Bronchial epithelial cell (primary cell): ENCODE measurements at regions not wholly inside any gene's neighbourhood (a gene's known extent, or its start where the extent isn't known, plus 50 kb on each side); places are given as distances from the start of the nearest gene placed in this dataset.
A peak's percentile ranks its signal among the peaks of the same experiment; 100 is the strongest.

Source experiments
- DNase-seq: peaks from one replicate; pipeline ENCODE4 v3.0.0-alpha.2; 2010; ENCODE audit warnings: low read depth
- FAIRE-seq: peaks from 2 replicates; lab custom pipeline; 2011; peaks lifted over from hg19 to GRCh38; lab: Jason Lieb, UNC
- H3K27me3 ChIP-seq: 2 replicates; pipeline ENCODE4 v1.5.1; 2011; ENCODE audit warnings: low read length; ENCODE audit not compliant: control insufficient read depth, insufficient read depth
- H3K36me3 ChIP-seq: 2 replicates; pipeline ENCODE4 v1.5.1; 2011; ENCODE audit warnings: low read length; ENCODE audit not compliant: control insufficient read depth, insufficient read depth
- H3K4me3 ChIP-seq: 2 replicates; pipeline ENCODE4 v1.5.1; 2011; ENCODE audit warnings: mild to moderate bottlenecking, low read depth, low read length, control low read depth
- TF ChIP-seq, protein P1 (sequence below): IDR thresholded peaks from 2 replicates; pipeline ENCODE4 v1.5.1; 2011; ENCODE audit warnings: mild to moderate bottlenecking, moderate library complexity, low read length, control low read depth, inconsistent platforms; ENCODE audit not compliant: insufficient read depth, severe bottlenecking

DNA sequence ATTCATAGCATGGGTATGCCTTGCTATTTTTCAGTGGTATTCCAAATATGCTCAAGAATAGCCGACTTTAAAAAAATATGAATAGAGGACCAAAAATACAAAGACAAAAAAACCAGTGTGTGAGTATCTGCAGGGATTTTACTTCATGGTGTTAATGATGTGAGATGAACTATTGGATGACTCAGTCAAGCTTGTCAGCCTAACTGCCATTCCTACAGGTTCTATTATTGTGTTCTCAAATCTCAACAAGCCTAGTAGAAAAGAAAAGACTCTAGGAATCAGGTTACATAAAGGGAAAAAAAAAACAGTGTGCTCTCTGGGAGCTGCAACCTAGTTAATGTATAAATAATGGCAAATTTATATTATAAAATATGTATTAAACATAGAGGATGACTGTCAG is 588.4 kb upstream of the BTBD3 start:
- TF ChIP-seq, protein P1, sequence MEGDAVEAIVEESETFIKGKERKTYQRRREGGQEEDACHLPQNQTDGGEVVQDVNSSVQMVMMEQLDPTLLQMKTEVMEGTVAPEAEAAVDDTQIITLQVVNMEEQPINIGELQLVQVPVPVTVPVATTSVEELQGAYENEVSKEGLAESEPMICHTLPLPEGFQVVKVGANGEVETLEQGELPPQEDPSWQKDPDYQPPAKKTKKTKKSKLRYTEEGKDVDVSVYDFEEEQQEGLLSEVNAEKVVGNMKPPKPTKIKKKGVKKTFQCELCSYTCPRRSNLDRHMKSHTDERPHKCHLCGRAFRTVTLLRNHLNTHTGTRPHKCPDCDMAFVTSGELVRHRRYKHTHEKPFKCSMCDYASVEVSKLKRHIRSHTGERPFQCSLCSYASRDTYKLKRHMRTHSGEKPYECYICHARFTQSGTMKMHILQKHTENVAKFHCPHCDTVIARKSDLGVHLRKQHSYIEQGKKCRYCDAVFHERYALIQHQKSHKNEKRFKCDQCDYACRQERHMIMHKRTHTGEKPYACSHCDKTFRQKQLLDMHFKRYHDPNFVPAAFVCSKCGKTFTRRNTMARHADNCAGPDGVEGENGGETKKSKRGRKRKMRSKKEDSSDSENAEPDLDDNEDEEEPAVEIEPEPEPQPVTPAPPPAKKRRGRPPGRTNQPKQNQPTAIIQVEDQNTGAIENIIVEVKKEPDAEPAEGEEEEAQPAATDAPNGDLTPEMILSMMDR: no peak
- no peak for FAIRE-seq
- Histone ChIP-seq H3K36me3 (no peaks in the 10 kb centered on the region), H3K4me3 (no peak overlapping the region), H3K27me3 (no peaks in the 10 kb centered on the region)
- DNase-seq: peak; percentile 72

DNA sequence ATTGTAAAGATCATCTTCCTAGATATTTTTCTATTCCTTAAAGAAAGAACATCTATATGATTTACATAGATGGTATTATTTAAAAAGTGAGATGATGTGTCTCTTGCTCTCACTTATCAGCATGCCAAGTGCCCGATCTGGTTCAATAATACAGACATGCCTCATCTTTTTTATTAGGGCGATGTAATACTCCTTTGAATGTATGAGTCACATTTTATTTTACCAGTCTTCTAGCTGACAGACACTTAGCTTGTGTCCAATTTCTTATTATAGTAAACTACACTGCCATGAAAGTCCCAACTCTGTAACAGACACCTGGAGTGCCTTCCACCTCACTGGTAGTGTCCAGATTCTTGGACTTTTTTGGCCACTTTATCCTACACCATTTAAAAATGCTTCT is 586.6 kb upstream of the BTBD3 start:
- DNase-seq (peak; percentile 87), FAIRE-seq (no peak)
- no peaks in the 10 kb centered on the region for H3K27me3 ChIP-seq
- H3K4me3 ChIP-seq: no peak overlapping the region
- no peaks in the 10 kb centered on the region for H3K36me3 ChIP-seq
- TF ChIP-seq, protein P1: no peak

DNA sequence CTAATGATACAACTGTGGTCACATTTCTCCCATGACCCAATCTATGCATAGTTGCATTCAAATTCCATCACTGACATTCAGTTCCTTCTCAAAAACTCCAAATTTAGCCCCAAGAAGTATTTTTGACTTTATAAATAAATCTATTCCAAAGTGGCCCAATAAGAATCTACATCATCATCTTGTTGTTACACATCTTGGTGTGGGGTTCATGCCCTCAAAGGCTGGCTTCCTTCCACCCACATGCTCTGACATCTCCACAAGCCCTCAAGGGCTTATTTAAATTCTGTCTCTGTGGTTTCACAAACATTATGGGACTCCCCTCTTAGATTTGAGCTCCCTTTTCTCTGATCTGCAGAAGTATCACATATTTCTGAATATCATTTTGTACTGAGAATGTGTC is 585.3 kb upstream of the BTBD3 start:
- no peak overlapping the region for H3K4me3 ChIP-seq
- FAIRE-seq (no peak), DNase-seq (peak; percentile 46)
- H3K27me3 ChIP-seq: no peaks in the 10 kb centered on the region
- no peaks in the 10 kb centered on the region for H3K36me3 ChIP-seq
- TF ChIP-seq, protein P1: no peak

DNA sequence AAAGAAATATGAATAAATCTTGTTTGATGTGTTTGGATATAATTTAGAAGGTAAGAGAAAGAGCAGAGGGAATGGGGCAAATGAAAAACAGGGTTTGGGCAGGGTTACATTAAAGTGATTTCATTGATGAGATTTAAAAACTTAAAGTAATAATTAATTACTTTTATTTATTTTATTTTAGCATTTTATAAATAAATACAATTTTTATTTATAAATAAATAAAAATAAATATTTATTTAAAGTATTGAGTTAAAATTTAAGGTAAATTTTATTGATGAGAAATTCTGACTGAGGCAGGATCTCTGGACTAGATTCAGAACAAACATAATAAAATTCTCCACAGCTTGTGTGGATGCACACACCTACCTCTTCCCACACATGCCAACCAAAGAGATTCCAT is 584.1 kb upstream of the BTBD3 start:
- H3K36me3 ChIP-seq: no peaks in the 10 kb centered on the region
- TF ChIP-seq, protein P1: no peak
- FAIRE-seq (no peak), DNase-seq (no peak)
- no peaks in the 10 kb centered on the region for H3K27me3 ChIP-seq
- H3K4me3 ChIP-seq: no peak overlapping the region

DNA sequence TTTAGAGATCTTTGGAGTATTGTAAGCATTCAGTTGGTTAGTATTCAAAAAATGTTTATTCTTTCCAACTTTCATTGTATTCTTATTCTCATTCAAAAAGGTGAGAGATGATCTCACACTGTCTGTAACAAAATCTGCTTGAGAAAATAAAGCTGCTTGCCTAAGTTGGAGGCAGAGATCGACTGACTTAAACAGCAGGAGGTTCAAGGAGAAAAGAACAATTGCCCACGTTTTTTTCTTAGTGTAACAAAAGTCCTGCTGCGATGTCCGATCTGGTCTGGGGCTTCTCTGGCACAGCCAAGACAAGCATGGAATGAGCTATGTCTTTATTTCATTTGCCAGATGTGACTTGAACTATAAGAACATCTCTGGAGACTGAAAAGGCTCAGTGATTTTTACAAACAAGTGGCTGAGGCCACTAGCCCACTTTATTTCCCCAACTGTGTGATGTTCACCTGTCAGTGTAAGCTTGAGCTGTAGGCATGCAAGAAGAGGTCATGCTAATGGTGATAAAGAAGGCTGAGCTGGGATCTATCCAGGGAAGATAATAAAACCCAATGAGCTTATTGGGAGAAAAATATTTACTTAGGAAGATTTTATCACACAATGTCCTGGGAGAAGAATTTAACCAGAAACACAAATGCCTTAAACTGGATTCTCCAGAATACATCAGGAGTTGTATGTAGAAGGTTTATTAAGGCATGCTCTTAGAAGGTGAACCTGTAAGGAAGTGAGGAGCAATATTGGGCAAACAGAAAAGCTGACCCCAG is 580.1 kb upstream of the BTBD3 start:
- Histone ChIP-seq H3K27me3 (no peaks in the 10 kb centered on the region), H3K4me3 (no peak overlapping the region), H3K36me3 (no peaks in the 10 kb centered on the region)
- no peak for DNase-seq
- TF ChIP-seq, protein P1: no peak
- no peak for FAIRE-seq
